Sigmoid colon (tissue), 6 donors: ENCODE measurements at regions not wholly inside any gene's neighbourhood (a gene's known extent, or its start where the extent isn't known, plus 50 kb on each side); places are given as distances from the start of the nearest gene placed in this dataset.

Experiments
- DNase-seq: peaks from one replicate; pipeline ENCODE4 v3.0.0-alpha.2; 2019
- H3K27ac ChIP-seq, 4 donors: fragments of 200-600 bp; sonication (generic); one replicate each; pipeline ENCODE4 v1.5.1; 2016 to 2019; ENCODE audit warnings: mild to moderate bottlenecking in 1 of 4
- H3K27me3 ChIP-seq, 3 donors: fragments of 200-600 bp; sonication (generic); one replicate each; pipeline ENCODE4 v1.5.1; 2019; ENCODE audit warnings: mild to moderate bottlenecking in 1 of 3
- H3K36me3 ChIP-seq, 4 donors: fragments of 200-600 bp; sonication (generic); one replicate each; pipeline ENCODE4 v1.5.1; 2016 to 2019
- H3K4me1 ChIP-seq, 4 donors: fragments of 200-600 bp; sonication (generic); one replicate each; pipeline ENCODE4 v1.5.1; 2017 to 2019
- H3K4me3 ChIP-seq, 4 donors: fragments of 200-600 bp; sonication (generic); one replicate each; pipeline ENCODE4 v1.5.1; 2017 to 2019; ENCODE audit warnings: mild to moderate bottlenecking in 2 of 4, moderate library complexity in 1 of 4
- H3K9me3 ChIP-seq, 4 donors: fragments of 200-600 bp in 3 of 4; sonication (generic) in 3 of 4; one replicate each; pipeline versions ENCODE4 v1.5.1 to v1.6.1; 2013 to 2019
- CTCF ChIP-seq, 4 experiments: fragments of 450-650 bp in 3 of 4; fragments of 200-600 bp in 1 of 4; IDR thresholded peaks; one replicate each; pipeline ENCODE4 v1.5.1; 2016 to 2019; ENCODE audit warnings: antibody characterized with exemption in 4 of 4, mild to moderate bottlenecking in 3 of 4, moderate library complexity in 2 of 4
- EP300 ChIP-seq, 4 donors: sonication (generic); formaldehyde crosslinking; IDR thresholded peaks; one replicate each; pipeline ENCODE4 v1.6.1; 2017; ENCODE audit warnings: antibody characterized with exemption in 4 of 4
- POLR2A ChIP-seq, 2 donors: fragments of 450-650 bp; IDR thresholded peaks; one replicate each; pipeline ENCODE4 v1.6.1; 2016; ENCODE audit warnings: antibody characterized with exemption in 2 of 2, mild to moderate bottlenecking in 2 of 2, moderate library complexity in 2 of 2
- POLR2AphosphoS5 ChIP-seq, 4 donors: sonication (generic); formaldehyde crosslinking; IDR thresholded peaks; one replicate each; pipeline ENCODE4 v1.6.1; 2017; ENCODE audit warnings: antibody characterized with exemption in 4 of 4
- WGBS, 2 donors: extraction: QIAGEN DNeasy Blood & Tissue Kit; methylation state at CpG; one replicate each; pipeline ENCODE4 v1.1.7; 2013; 5-methylcytosine and 5-hydroxymethylcytosine counted together
- intact Hi-C: fragments of 100-400 bp; cut with DNase I; formaldehyde crosslinking; loops from one replicate; pipeline ENCODE4 v1.15.1; 2023
- donor health status: healthy with polysubstance abuse.
- donor health status: healthy.

DNA sequence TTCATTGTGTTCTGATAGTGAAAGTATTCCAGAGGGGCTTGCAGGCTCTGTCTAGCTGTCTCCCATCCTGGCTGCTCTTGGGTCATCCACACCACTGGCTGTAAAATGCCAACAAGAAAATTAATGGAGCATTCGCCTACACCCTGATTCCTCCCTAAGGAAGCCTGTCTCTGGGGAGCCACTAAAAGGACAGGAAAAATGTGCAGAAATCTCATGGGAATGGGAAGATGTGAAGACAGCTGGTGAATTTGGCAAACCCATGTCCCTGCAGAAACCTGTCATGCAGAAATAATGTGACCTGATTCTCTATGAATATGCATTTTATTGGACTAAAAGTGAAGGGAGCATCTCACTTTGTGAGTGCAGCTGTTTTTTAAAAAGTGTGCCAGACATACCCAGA lies 265.6 kb downstream of the TUSC1 start:
- Histone ChIP-seq H3K27ac (no peak overlapping the region), H3K9me3 (no peaks in the 10 kb centered on the region), H3K4me1 (no peaks in the 10 kb centered on the region), H3K36me3 (no peaks in the 10 kb centered on the region), H3K27me3 (no peaks in the 10 kb centered on the region), H3K4me3 (no peak overlapping the region)
- intact Hi-C loops = no loop called here
- no peak for DNase-seq
- TF ChIP-seq POLR2A (IDR thresholded peaks at IDR 0.05) (no peak), POLR2AphosphoS5 (IDR thresholded peaks at IDR 0.05) (no peak), CTCF (IDR thresholded peaks at IDR 0.05) (no peak), EP300 (IDR thresholded peaks at IDR 0.05) (no peak)
- 84 to 94% methylated on average over 1 of the region's 1 CpG for WGBS, 2 donors

- Histone ChIP-seq H3K27ac (no peak overlapping the region), H3K4me1 (no peaks in the 10 kb centered on the region), H3K36me3 (no peaks in the 10 kb centered on the region), H3K4me3 (no peak overlapping the region), H3K27me3 (no peaks in the 10 kb centered on the region), H3K9me3 (no peaks in the 10 kb centered on the region)
- TF ChIP-seq CTCF (IDR thresholded peaks at IDR 0.05) (no peak), POLR2AphosphoS5 (IDR thresholded peaks at IDR 0.05) (no peak), POLR2A (IDR thresholded peaks at IDR 0.05) (no peak), EP300 (IDR thresholded peaks at IDR 0.05) (no peak)
- intact Hi-C loops = no loop called here
- no peak for DNase-seq
Measured at GRCh38 chr9:25397746-25398145, 280.5 kb downstream of the TUSC1 start.

DNA sequence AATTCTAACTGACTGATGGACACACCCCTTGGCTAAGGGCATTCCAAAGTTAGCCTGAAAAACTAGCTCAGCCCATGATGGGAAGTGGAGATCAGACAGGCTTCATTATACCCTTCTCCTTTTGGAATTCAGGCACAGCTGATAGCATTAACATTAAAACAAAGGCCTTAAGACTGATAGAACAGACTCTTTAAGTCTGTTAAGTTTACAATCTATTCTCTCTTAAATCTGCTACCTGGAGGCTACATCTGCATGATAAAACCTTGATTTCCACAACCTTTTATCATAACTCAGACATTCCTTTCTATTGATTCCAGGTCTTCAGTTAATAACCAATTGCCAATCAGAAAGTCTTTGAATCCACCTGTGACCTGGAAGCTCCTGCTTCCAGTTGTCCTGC lies 281.4 kb downstream of the TUSC1 start:
- no peaks in the 10 kb centered on the region for H3K36me3 ChIP-seq
- intact Hi-C loops = no loop called here
- H3K4me1 ChIP-seq = no peaks in the 10 kb centered on the region
- TF ChIP-seq CTCF (IDR thresholded peaks at IDR 0.05) = no peak
- TF ChIP-seq POLR2AphosphoS5 (IDR thresholded peaks at IDR 0.05) = no peak
- no peak for TF ChIP-seq EP300 (IDR thresholded peaks at IDR 0.05)
- TF ChIP-seq POLR2A (IDR thresholded peaks at IDR 0.05) = no peak
- no peaks in the 10 kb centered on the region for H3K27me3 ChIP-seq
- no peak overlapping the region for H3K4me3 ChIP-seq
- no peaks in the 10 kb centered on the region for H3K9me3 ChIP-seq
- H3K27ac ChIP-seq = no peak overlapping the region
- DNase-seq = no peak

GRCh38 chr9:25381141-25381540 lies 297.1 kb downstream of the TUSC1 start:
- H3K4me1 ChIP-seq = no peaks in the 10 kb centered on the region
- no peaks in the 10 kb centered on the region for H3K9me3 ChIP-seq
- no peaks in the 10 kb centered on the region for H3K27me3 ChIP-seq
- 76 to 91% methylated on average over 1 of the region's 1 CpG for WGBS, 2 donors
- intact Hi-C loops = no loop called here
- no peaks in the 10 kb centered on the region for H3K36me3 ChIP-seq
- peak overlapping the region in 1 of 4 donors; percentile 6 for H3K27ac ChIP-seq
- H3K4me3 ChIP-seq = no peak overlapping the region
- TF ChIP-seq POLR2A (IDR thresholded peaks at IDR 0.05) (no peak), EP300 (IDR thresholded peaks at IDR 0.05) (no peak), CTCF (IDR thresholded peaks at IDR 0.05) (no peak), POLR2AphosphoS5 (IDR thresholded peaks at IDR 0.05) (no peak)
- no peak for DNase-seq

GRCh38 chr9:25377039-25377438 lies 301.2 kb downstream of the TUSC1 start:
- Histone ChIP-seq H3K9me3 (no peaks in the 10 kb centered on the region), H3K4me3 (no peak overlapping the region), H3K4me1 (no peaks in the 10 kb centered on the region), H3K27me3 (no peaks in the 10 kb centered on the region), H3K27ac (no peak overlapping the region), H3K36me3 (no peaks in the 10 kb centered on the region)
- intact Hi-C loops = no loop called here
- no peak for DNase-seq
- 88 to 89% methylated on average over 10 of the region's 10 CpGs for WGBS, 2 donors
- TF ChIP-seq POLR2A (IDR thresholded peaks at IDR 0.05) (no peak), EP300 (IDR thresholded peaks at IDR 0.05) (no peak), POLR2AphosphoS5 (IDR thresholded peaks at IDR 0.05) (no peak), CTCF (IDR thresholded peaks at IDR 0.05) (no peak)
